SHP77 treated with DMSO at 0.1 percent for 48 hours (cell line): ENCODE measurements at regions not wholly inside any gene's neighbourhood (a gene's known extent, or its start where the extent isn't known, plus 50 kb on each side); places are given as distances from the start of the nearest gene placed in this dataset.
A peak's percentile ranks its signal among the peaks of the same experiment; 100 is the strongest.

Experiments
- DNase-seq: peaks from one replicate; lab custom pipeline; 2025; lab: John Stamatoyannopoulos, UW

DNA sequence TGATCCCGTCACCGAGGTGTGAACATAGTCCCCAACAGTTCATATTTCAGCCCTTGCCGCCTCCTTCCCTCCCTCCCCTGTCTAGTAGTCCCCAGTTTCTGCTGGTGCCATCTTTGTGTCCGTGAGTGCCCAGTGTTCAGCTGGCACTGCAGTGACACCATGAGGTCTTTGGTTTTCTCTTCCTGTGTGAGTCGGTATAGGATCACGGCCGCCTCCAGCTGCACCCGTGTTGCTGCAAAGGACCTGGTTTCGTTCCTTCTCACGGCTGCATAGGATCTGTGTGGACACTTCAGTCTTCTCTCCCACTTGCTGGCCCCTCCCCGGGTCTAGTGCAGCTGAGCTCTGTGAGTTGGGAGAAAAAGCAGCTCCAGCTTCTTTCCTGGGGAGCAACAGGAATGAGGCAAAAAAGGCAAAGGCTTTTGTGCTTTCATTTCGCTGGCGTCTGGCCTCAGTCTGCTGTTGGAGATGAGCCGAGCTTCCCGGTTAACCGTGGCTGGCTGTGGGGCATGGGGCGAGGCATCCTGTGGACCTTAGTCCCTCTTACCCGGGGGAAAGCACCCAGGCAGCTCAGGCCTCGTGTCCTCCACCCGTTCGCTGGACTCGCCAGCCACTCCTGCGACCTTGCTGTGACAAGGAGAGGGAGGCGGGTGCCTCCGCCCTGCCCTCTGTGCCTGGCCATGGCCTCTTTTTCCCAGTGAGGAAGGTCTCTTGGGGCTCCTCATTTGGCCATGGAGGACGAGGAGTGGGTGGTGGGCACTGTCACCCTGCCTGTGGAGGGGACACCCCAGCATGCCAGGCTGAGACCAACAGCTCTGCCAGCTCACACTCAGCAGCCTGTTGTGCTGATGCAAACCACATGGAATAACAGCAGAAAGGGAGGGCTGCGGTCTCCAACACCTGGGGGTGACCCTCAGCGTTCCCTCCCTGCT is 196.5 kb downstream of the TEX29 start:
- DNase-seq, result peak; percentile 42

DNA sequence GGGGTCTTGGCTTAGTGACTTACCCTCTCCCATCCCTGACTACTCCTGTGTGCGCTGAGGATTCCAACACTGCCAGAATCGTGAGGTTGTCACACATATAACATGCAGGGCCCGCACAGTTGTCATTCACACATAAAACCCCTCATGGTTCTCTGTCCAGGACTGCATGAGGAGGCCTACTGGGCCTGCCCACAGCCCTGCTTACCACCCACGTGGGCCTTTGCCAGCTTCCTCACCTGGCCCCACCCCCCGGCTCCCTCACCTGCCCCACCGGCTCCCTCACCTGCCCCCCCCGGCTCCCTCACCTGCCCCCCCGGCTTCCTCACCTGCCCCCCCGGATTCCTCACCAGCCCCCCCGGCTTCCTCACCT is 197.2 kb downstream of the TEX29 start:
- DNase-seq, result no peak

DNA sequence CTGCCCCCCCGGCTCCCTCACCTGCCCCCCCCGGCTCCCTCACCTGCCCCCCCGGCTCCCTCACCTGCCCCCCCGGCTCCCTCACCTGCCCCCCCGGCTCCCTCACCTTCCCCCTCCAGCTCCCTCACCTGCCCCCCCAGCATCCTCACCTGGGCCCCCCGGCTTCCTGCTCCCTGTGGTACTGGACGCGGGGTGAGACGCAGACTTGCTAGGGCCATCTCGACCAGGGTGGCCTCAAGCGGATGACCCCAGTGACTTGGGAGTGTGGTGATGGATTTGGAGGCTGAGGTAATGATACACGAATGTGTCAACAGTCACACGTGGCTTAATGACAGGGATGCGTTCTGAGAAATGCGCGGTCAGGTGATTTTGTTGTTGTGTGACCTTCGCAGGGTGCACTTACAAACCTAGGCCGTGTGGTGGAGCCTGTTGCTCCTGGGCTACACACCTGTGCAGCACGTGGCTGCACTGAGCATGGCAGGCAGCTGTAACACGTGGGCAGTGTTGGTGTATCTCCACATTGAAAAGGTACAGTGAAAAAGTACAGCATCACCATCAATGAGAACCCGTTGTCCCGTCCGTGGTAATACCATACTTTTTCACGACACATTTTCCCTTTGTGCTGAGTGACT is 197.8 kb downstream of the TEX29 start:
- peak; percentile 22 for DNase-seq

DNA sequence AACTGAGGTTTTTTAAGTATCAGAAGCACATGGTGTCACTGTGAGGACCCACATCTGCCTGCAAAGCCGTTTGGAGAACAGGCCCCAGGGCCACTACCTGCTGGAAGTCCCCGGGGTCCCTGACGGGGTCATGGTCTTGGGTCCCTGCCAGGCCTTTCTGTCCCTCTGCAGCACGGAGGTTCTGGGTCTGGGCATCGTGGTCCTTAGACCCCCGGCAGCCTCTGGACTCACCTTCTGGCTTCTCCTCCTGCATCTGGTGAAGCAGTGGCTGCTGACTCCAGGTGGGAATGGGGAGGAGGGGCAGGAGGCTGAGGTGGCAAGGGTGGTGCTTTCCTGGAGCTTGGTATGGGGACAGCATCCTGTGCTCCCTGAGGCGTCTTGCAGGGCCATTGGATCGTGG is 198.6 kb downstream of the TEX29 start:
- no peak for DNase-seq

DNA sequence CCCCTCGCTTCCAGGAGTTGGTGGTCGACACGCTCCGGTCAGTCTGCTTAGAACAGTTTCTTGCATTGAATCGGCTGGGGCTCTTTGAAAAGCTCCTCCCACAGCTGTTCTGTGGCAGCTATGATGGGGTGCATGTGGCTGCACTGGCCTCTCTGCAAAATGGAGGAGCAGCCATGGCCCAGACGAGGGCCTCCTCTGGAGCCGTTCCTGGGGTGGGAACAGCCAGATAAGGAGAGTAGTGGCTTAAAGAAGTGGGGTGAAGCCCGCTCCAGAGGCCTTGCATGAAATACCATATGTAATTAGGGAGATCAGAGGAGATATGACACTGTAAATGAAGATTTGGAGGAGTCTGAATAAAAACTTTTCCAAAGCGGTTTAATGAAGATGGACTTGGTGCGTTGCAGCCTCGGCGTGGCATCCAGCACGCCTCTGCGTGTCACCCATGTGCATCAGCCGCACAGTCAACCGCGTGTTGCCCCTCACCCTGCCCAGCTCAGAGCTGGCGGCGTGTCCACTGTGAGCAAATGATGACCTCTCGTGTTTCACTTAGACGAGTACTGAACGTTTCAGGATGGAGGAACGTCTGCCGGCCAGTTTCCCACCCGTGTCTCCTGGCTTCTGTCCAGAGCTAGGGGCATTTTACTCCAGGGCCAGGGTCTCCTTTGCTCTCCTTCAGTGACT is 199.2 kb downstream of the TEX29 start:
- DNase-seq, result no peak

DNA sequence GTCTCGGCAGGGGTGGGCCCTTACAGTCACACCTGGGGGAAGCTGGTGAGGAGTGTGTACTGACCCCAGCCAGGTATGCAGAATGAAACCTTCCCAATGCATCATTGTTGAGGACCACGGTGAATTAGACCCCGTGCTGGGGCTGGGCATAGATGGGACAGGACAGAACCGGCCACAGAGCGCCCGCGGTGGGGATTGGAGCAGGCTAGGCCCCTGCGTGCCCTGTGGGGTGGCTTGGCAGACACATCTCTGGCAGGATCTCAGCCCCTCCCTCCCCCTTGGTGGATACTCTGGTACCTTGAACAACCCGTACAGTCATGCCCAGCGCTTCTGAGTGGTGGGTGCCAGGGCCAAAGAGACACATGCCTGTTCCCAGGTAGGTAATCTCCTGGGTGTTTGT is 200.6 kb downstream of the TEX29 start:
- DNase-seq, result no peak

DNA sequence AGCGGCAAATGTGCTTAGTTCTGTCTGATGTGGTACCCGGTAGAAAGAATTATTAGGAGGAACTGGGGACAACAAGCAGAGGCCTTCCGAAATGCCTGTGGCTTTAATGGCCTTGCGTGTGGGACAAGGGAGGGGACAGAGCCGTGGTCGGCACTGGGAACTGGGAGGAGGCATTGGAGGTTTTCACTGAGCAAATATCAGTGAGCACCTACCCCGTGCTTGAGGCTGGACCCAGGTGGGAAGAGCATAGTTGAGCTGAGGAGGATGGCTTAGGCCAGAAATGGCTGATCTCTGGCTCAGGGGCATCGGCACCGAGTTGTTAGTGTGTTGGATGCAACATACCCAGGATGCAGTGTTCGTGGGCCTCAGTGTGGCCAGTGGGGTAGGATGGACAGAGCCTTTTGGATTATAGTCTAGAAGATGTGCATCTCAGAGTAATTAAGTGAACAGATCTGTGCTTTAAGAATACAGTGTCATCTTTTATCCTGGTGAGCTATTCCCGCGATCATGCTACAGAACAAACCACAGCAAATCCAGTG is 201.3 kb downstream of the TEX29 start:
- DNase-seq, result no peak

DNA sequence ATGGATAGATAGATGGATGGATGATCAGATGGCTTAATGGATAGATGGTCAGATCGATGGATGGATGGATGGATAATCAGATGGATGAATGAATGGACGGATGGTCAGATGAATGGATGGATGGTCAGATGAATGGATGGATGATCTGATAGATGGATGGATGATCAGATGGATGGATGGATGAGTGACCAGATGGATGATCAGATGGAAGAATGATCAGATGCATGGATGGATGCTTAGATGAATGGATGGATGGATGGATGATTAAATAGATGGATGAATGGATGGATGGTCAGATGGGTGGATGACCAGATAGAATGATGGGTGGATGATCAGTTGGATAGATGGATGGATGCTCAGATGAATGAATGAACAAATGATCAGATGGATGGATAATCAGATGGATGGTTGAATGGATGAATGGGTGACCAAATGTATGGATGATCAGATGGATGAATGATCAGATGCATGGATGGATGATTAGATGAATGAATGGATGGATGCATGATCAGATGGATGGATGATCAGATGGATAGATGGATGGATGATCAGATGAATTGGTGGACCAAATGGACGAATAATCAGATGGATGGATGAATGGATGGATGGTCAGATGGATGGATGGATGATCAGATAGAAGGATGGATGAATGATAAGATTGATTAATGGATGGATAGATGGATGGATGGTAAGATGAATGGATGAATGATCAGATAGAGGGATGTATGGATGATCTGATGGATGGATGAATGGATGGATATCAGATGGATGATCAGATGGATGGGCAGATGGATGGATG is 205.1 kb downstream of the TEX29 start:
- no peak for DNase-seq

DNA sequence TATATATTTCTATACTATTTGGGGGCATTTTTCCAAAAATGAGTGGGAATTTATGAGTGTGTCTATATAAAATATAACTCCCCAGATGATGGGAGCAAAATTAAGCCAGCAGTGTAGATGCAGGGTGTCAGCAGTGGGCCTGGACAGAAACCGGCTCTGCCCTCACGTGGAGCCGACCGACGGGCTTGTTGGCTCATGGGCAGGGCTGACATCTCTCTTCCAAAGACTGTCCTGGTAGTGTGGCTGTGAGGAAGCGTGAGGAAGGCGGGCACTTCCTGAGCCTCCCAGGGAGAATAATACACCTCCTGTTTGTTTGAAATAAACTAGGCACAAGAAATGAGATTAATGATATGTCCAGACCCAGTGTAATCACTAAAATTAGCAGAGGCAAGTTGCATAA is 206.5 kb downstream of the TEX29 start:
- no peak for DNase-seq

DNA sequence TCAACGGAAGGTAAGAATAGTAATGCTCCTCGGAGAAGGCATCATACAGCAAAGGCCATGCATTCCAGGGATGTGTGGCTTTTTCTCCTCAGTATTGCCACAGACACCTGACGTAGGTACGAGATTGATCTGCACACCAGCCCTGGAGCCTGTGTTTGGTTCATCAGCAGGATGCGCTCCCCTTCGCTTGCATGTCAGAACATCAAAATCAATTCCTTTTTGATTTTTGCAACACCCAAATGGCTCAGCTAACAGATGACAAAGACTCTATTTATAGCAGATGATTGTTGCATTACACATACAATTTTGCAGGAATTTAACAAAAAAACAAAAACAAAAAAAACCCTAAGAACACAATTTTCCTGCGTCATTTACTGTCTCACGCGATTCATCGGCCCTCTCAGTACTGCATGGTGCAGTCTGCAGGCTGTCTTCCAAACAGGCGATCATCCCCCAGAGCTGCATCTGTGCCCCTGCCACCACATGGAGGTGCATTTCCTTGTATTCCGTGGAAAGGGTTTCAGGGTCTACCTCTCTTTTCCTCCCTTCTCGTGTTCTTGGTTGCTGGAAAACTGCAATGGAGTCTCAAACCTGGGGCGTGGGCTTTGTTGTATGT is 207.3 kb downstream of the TEX29 start:
- no peak for DNase-seq

DNA sequence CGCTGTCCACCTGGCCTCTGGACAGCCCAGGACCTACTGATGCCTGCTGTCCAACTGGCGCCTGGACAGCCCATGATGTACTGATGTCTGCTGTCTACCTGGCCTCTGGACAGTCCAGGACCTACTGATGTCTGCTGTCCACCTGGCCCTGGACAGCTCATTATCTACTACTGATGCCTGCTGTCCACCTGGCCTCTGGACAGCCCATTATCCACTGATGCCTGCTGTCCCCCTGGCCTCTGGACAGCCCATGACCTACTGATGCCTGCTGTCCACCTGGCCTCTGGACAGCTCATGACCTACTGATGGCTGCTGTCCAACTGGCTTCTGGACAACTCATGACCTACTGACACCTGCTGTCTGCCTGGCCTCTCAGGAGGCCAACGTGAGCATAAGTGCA is 208.1 kb downstream of the TEX29 start:
- no peak for DNase-seq

DNA sequence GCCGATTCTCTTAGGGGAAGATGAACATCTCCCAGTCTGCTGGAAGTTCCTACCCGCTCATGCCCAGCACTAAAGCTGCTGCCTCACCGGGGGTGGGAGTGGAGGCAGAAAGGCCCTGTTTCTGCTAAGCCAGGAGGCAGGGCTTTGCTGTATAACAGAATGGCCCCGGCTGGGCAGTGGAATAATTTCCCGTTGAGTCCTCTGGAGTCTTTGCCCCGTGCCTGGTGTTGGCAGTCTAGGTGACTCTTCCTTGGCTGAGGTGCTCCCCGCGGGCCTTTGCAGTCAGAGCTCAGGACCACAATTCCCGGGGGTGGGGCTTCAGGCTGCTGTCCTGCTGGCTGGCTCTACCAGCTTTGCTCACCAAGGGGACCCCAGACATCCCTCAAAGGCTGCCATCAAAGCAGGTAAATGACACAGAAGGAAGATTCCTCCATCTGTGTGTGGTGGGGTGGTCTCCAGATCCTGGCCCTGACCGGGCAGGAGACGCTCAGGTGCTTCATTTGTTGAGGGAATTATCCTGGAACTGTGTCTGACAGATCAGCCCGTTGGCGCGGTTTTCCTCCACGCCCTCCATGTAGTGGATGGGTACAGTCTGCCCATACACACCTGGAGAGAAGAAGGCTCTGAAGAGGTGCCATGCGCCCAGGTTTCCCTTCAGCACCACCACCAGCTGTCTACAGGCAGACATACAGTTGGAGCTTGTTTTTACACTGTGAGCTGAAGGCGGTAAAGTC is 209.9 kb downstream of the TEX29 start:
- DNase-seq, result no peak

DNA sequence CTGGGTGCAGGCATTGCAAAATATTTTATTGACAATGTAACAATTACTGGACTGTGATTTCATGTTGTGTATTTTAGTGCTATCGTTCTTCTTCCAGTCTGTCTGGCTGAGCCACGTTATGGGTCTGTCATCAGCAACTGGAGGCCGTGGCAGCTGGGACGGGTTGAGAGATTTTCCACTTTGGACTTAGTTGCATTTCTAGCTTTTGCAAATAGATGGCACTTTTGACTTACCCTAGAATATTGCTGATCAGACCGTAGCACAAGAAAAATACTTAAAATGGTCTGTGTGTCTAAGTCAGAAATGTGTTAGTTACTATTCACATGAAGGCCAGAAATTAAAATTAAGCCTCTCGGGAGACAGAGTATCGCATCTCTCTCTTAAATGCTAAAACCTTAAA is 211.1 kb downstream of the TEX29 start:
- peak; percentile 40 for DNase-seq

DNA sequence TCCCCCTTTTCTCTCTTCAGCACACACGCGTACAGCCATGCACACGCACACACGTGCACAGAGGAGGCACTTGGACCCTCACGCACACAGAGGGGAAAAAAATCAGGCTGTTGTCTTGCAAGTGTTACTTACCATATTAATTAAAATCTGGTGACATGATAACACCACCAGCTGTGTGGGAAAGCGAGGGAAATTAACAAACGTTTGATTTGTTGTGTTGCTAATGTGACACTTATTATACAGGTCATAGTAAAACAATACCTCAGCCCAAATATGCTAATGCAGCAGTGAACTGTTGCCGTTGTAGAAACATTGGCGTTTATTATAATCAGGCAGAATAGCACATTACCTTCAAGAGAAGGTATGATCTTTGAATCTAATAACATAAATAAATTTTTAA is 211.7 kb downstream of the TEX29 start:
- no peak for DNase-seq

DNA sequence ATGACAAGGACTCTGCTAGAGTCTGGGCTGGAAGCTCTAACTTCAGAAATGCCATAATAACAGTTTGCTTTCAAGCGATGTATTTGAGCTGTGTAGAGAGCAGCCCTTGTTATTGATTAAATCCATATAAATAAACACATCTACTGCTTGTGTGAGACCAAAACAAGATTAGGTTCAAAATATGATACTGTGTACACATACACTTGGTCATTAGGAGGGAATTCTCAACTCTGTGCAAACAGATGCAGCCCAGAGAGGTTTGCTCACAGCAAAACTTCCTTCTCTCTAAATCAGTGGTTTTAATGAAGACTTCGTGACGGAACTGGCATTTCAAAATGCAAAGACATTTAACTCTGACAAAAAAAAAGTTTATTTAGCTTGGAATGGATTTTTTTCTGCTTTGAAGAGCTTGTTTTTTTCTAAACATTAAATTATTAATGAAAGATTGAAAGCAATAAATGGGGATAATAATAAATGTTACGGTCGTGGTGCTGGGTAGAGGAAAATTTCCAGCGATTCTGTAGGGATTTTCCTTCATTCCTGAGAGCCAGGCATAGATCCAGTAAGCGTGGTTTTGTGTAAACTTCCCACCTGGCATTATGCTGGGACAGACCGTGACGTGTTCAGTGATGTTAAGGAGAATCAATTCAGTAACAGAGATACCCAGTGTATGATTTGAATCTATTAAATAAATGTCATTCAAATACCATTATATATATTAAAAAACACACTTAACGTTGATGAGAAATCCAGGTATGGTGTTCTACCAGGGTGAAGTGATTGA is 213.7 kb downstream of the TEX29 start:
- no peak for DNase-seq

DNA sequence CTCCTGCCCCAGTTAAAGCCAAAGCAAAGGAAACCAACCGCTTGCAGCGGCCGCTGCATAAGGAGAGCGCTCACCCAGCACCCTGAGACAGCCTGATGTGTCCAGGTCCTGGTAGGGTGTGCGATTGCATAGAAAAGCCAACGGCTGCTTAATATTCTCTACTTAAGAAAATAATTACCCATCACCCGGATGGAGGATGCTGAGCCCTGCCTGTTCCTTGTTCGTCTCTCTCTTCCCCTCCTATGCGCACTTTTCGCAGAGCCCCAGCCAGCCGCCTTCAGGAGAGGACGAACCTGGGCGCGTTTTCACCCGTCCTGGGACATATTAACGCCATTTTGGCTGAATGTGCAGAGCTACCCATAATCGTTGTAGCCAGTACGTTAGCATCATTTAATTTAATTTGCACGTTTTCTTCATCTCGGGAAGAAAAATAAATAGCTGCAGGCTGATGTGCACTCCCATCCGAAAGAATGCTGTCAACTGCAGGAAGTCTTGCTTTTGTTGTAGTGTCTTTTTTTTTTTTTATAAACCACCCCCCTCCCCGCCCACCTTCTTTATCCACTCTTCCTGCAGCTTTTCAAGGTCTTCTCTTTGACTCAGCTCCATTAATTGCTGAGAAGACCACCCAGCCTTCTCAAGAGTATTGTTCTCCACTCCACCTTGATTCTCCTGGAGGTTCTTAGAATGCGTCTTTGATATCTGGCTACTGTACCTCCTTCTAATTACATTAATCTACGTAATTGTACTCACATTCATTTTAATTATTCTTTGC is 214.5 kb downstream of the TEX29 start:
- DNase-seq, result no peak

DNA sequence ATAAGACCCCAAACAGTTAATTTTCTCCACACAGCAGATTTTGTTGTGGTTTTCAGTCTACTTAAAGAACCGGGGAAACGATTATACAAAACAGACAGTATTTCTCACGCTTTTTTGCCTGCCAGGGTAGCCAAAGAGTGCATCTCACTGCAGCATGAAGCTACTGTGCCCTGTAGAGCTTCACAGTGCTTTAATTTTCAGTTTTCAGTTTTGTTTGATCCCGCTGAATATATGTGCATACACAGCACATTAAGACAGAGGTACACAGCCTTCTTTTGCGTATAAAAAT is 215.0 kb downstream of the TEX29 start:
- DNase-seq, result no peak

DNA sequence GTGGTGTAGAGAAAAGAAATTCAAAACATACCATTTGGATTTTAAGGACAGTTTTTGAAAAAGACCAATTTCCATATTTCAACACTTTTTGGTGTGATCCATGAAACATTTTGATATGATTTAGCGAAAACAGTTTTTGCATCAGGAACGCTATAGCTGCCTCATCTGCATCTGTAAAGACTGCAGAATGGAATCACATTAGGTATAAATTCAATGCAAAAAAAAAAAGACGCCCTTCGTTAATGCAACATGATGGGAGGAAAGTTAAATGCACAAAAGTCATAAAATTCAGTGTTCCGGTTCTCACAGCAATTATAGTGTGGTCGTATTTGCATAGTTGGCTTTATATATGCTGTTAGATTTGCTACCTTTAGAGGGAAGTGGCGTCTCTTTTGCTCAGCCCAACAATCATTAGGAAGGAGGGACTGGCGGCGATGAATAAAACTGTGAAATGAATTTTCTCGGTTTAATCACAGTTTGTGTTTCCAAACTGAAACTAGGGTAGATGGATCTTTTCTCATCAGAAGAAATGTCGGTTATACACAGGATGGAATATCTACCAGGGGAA is 215.7 kb downstream of the TEX29 start:
- no peak for DNase-seq

DNA sequence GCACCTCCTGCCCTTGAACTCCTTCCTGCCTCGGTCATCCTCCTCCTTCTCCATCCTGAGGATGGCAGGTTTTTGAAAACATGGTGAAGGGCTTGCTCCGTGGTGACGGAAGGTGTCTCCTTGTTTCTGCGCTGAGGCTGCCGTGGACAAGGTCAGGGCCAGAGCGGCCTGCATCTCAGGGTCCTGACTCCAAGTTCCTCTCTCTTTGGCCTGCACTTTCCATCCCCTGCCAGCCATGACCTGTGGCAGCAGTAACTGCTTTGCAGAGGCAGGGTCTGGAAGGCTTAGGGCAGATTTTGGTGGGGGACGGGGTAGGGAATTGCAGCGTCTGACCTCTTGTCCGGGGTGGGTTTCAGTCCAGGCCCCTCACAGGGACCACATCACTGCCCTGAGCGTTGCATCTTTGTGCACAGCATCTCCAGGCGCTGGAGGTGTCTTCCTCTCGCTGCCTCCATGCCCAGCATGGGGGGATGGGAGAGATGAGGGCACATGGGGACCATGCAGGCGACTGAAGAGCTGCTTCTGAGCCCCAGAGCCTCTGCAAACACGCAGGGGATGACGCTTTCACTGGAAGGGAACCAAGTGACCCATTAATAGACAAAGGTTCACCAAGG is 216.8 kb downstream of the TEX29 start:
- no peak for DNase-seq
